Left cardiac atrium (tissue), 4 donors: ENCODE measurements at regions not wholly inside any gene's neighbourhood (a gene's known extent, or its start where the extent isn't known, plus 50 kb on each side); places are given as distances from the start of the nearest gene placed in this dataset.
"Not testable (repeated sequence)": the region's sequence is repeated elsewhere in the genome, so short reads cannot be mapped to it uniquely, and the experiment has no call there.

Source experiments
- ATAC-seq, 2 donors: fragments of 200-7000 bp; cut with Tn5 transposase; one replicate each; pipeline ENCODE4 v1.9.1; 2020; ENCODE audit warnings: mild to moderate bottlenecking in 2 of 2, moderate library complexity in 2 of 2
- DNase-seq: peaks from one replicate; pipeline ENCODE4 v3.0.0-alpha.2; 2020
- intact Hi-C, 2 donors: fragments of 100-400 bp; cut with DNase I; formaldehyde crosslinking; loops; one replicate each; pipeline versions ENCODE4 v1.14.1 to v1.15.1; 2022 to 2023
- donor health status: DM: no; HTN: yes; CAD: no.
- donor health status: DM: no; HTN: yes; CAD: no; lungs with severe emphysema.
- donor health status: DM: yes; HTN: yes; CAD: no.
- donor health status: Dilated cardiomyopathy.

GRCh38 chr1:203401199-203401877 lies 50.4 kb upstream of the FMOD start:
- no peak for DNase-seq
- intact Hi-C loops = no loop called here
- ATAC-seq = no peak

GRCh38 chr1:203402152-203402551 lies 51.2 kb upstream of the FMOD start:
- intact Hi-C loops = no loop called here
- DNase-seq = no peak
- ATAC-seq = no peak

GRCh38 chr1:203402629-203403337 lies 51.9 kb upstream of the FMOD start:
- ATAC-seq = peak; percentile 61 to 63
- DNase-seq = no peak
- intact Hi-C loops = no loop called here

GRCh38 chr1:203403586-203403985 lies 52.7 kb upstream of the FMOD start:
- no peak for DNase-seq
- intact Hi-C loops = no loop called here
- ATAC-seq = no peak

- intact Hi-C loops = no loop called here
- DNase-seq = no peak
- no peak for ATAC-seq
Measured at GRCh38 chr1:203404546-203404945, 53.6 kb upstream of the FMOD start.

- ATAC-seq = no peak
- DNase-seq = no peak
- intact Hi-C loops = no loop called here
Measured at GRCh38 chr1:203405703-203406438, 54.9 kb upstream of the FMOD start.

GRCh38 chr1:203406446-203407045 lies 55.6 kb upstream of the FMOD start:
- intact Hi-C loops = no loop called here
- peak; percentile 64 to 70 for ATAC-seq
- DNase-seq = peak; percentile 76

GRCh38 chr1:203407296-203407695 lies 56.4 kb upstream of the FMOD start:
- ATAC-seq (peak in 1 of 2 donors; percentile 33), DNase-seq (no peak)
- intact Hi-C loops = no loop called here

GRCh38 chr1:203408486-203409481 lies 57.9 kb upstream of the FMOD start:
- ATAC-seq (peak; percentile 90 to 93), DNase-seq (peak; percentile 85)
- intact Hi-C loops = no loop called here

GRCh38 chr1:203410182-203410900 lies 59.4 kb upstream of the FMOD start:
- ATAC-seq (no peak), DNase-seq (no peak)
- intact Hi-C loops = no loop called here

- DNase-seq, ATAC-seq, intact Hi-C loops: not testable (repeated sequence)
Measured at GRCh38 chr1:203411431-203411830, 60.5 kb upstream of the FMOD start.

- intact Hi-C loops = no loop called here
- DNase-seq = no peak
- ATAC-seq = no peak
Measured at GRCh38 chr1:203419558-203419957, 56.0 kb upstream of the PRELP start.

GRCh38 chr1:203420263-203420662 lies 55.3 kb upstream of the PRELP start:
- no peak for ATAC-seq
- intact Hi-C loops = no loop called here

GRCh38 chr1:203421246-203421645 lies 54.4 kb upstream of the PRELP start:
- no peak for DNase-seq
- intact Hi-C loops = no loop called here
- ATAC-seq = no peak

More at GRCh38 chr1:203420263-203420662, 55.3 kb upstream of the PRELP start:
- DNase-seq = no peak

- intact Hi-C loops = no loop called here
- ATAC-seq (no peak), DNase-seq (no peak)
Measured at GRCh38 chr1:203422116-203422515, 53.5 kb upstream of the PRELP start.

GRCh38 chr1:203422656-203423055 lies 53.0 kb upstream of the PRELP start:
- intact Hi-C loops = no loop called here
- DNase-seq (no peak), ATAC-seq (no peak)

GRCh38 chr1:203424285-203424684 lies 51.3 kb upstream of the PRELP start:
- intact Hi-C loops = no loop called here
- DNase-seq (no peak), ATAC-seq (no peak)
